ENCODE measurements at regions not wholly inside any gene's neighbourhood (a gene's known extent, or its start where the extent isn't known, plus 50 kb on each side); places are given as distances from the start of the nearest gene placed in this dataset.

DNA sequence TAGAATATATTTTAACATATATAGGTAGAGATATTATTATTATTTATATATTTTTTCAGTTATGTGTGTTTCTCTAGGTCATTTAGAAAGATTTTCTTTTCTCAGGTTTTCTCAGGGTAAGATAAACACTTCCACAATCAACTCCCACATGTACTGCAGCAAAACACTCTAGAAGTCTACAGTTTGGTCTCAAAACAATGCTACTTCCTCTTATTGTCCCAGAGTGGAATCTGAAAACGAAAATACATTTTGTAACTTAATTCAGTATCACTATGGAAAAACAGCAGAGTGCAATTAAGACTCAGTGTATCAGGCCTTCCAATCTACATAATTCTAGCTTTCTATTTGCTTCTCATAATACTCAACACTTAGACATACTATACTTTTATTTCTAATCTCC is 190.1 kb upstream of the SLC35G4 start:
- peaks cover 3% of the 10 kb centered on the region for H3K9me3 Mint-ChIP-seq
- CTCF ChIA-PET: no interaction called here
- H3K4me3 Mint-ChIP-seq: no peak overlapping the region
- no peak for DNase-seq
- H3K27me3 Mint-ChIP-seq (ENCODE audit: low read depth): no peaks in the 10 kb centered on the region
- intact Hi-C loops (cut with micrococcal nuclease): no loop called here
- no peak overlapping the region for H3K27ac Mint-ChIP-seq
- no peaks in the 10 kb centered on the region for H3K4me1 Mint-ChIP-seq (ENCODE audit: low read depth)
- no peaks in the 10 kb centered on the region for H3K36me3 Mint-ChIP-seq (ENCODE audit: low read depth)

GRCh38 chr18:11412811-11413210 is 196.6 kb upstream of the SLC35G4 start:
- no peaks in the 10 kb centered on the region for H3K27me3 Mint-ChIP-seq (ENCODE audit: low read depth)
- CTCF ChIA-PET: no interaction called here
- H3K4me1 Mint-ChIP-seq (ENCODE audit: low read depth): no peaks in the 10 kb centered on the region
- no peaks in the 10 kb centered on the region for H3K9me3 Mint-ChIP-seq
- no peak overlapping the region for H3K27ac Mint-ChIP-seq
- intact Hi-C loops (cut with micrococcal nuclease): no loop called here
- DNase-seq: no peak
- H3K4me3 Mint-ChIP-seq: no peak overlapping the region
- H3K36me3 Mint-ChIP-seq (ENCODE audit: low read depth): no peaks in the 10 kb centered on the region

- intact Hi-C loops (cut with micrococcal nuclease): no loop called here
- Mint-ChIP-seq H3K27ac (no peak overlapping the region), H3K4me3 (no peak overlapping the region), H3K4me1 (ENCODE audit: low read depth) (no peaks in the 10 kb centered on the region), H3K9me3 (no peaks in the 10 kb centered on the region), H3K27me3 (ENCODE audit: low read depth) (no peaks in the 10 kb centered on the region), H3K36me3 (ENCODE audit: low read depth) (no peaks in the 10 kb centered on the region)
- CTCF ChIA-PET: no interaction called here
- no peak for DNase-seq
Measured at GRCh38 chr18:11411048-11411447, 198.3 kb upstream of the SLC35G4 start.

GRCh38 chr18:11408555-11409065 is 200.8 kb upstream of the SLC35G4 start:
- Mint-ChIP-seq H3K9me3 (no peaks in the 10 kb centered on the region), H3K36me3 (ENCODE audit: low read depth) (no peaks in the 10 kb centered on the region), H3K27ac (no peak overlapping the region), H3K4me1 (ENCODE audit: low read depth) (no peaks in the 10 kb centered on the region), H3K27me3 (ENCODE audit: low read depth) (no peaks in the 10 kb centered on the region), H3K4me3 (no peak overlapping the region)
- intact Hi-C loops (cut with micrococcal nuclease): no loop called here
- DNase-seq: no peak
- CTCF ChIA-PET: interaction anchor here (0.7 kb wide), 1 partner anchor 135 kb away, joined by 3 read pairs; no protein-coding TSS in a partner anchor

GRCh38 chr18:11407940-11408339 is 201.5 kb upstream of the SLC35G4 start:
- Mint-ChIP-seq H3K27ac (no peak overlapping the region), H3K36me3 (ENCODE audit: low read depth) (no peaks in the 10 kb centered on the region), H3K4me3 (no peak overlapping the region), H3K4me1 (ENCODE audit: low read depth) (no peaks in the 10 kb centered on the region), H3K27me3 (ENCODE audit: low read depth) (no peaks in the 10 kb centered on the region), H3K9me3 (no peaks in the 10 kb centered on the region)
- DNase-seq: no peak
- intact Hi-C loops (cut with micrococcal nuclease): no loop called here
- CTCF ChIA-PET: interaction anchor here (0.7 kb wide), 1 partner anchor 135 kb away, joined by 3 read pairs; no protein-coding TSS in a partner anchor

- no peak for DNase-seq
- no peaks in the 10 kb centered on the region for H3K4me1 Mint-ChIP-seq (ENCODE audit: low read depth)
- intact Hi-C loops (cut with micrococcal nuclease): no loop called here
- CTCF ChIA-PET: interaction anchor here (0.6 to 0.8 kb wide), 2 partner anchors 177 to 455 kb away, joined by 3 to 5 read pairs; no protein-coding TSS in a partner anchor
- H3K27me3 Mint-ChIP-seq (ENCODE audit: low read depth): no peaks in the 10 kb centered on the region
- H3K36me3 Mint-ChIP-seq (ENCODE audit: low read depth): no peaks in the 10 kb centered on the region
- no peak overlapping the region for H3K27ac Mint-ChIP-seq
- no peaks in the 10 kb centered on the region for H3K9me3 Mint-ChIP-seq
- no peak overlapping the region for H3K4me3 Mint-ChIP-seq
Measured at GRCh38 chr18:11405804-11406203, 203.6 kb upstream of the SLC35G4 start.

GRCh38 chr18:11400703-11401102 is 208.7 kb upstream of the SLC35G4 start:
- Mint-ChIP-seq H3K36me3 (ENCODE audit: low read depth) (no peaks in the 10 kb centered on the region), H3K27me3 (ENCODE audit: low read depth) (no peaks in the 10 kb centered on the region), H3K9me3 (no peaks in the 10 kb centered on the region), H3K27ac (no peak overlapping the region), H3K4me1 (ENCODE audit: low read depth) (no peaks in the 10 kb centered on the region), H3K4me3 (no peak overlapping the region)
- intact Hi-C loops (cut with micrococcal nuclease): no loop called here
- no peak for DNase-seq
- CTCF ChIA-PET: no interaction called here

DNA sequence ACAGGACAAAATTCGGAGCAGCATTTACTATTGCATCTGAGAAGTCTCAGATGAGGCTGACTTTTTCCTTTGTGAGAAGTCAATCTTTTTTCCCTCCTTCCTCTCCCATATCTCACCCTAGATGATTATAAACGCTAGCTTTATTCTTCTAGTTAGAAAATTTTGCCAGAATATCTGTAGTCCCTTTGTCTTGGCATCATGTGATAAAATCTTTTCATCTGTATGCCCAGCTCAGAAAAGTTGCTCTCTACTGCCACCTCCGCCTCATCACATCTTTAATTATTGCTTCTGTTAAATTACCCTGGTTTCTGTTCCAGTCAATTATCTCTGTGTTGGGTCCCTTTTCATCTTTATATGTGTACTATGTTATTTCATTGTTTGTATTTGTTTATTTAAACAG is 210.8 kb upstream of the SLC35G4 start:
- no peaks in the 10 kb centered on the region for H3K27me3 Mint-ChIP-seq (ENCODE audit: low read depth)
- no peak overlapping the region for H3K4me3 Mint-ChIP-seq
- DNase-seq: no peak
- intact Hi-C loops (cut with micrococcal nuclease): no loop called here
- no peaks in the 10 kb centered on the region for H3K36me3 Mint-ChIP-seq (ENCODE audit: low read depth)
- H3K4me1 Mint-ChIP-seq (ENCODE audit: low read depth): no peaks in the 10 kb centered on the region
- CTCF ChIA-PET: no interaction called here
- no peaks in the 10 kb centered on the region for H3K9me3 Mint-ChIP-seq
- H3K27ac Mint-ChIP-seq: no peak overlapping the region

DNA sequence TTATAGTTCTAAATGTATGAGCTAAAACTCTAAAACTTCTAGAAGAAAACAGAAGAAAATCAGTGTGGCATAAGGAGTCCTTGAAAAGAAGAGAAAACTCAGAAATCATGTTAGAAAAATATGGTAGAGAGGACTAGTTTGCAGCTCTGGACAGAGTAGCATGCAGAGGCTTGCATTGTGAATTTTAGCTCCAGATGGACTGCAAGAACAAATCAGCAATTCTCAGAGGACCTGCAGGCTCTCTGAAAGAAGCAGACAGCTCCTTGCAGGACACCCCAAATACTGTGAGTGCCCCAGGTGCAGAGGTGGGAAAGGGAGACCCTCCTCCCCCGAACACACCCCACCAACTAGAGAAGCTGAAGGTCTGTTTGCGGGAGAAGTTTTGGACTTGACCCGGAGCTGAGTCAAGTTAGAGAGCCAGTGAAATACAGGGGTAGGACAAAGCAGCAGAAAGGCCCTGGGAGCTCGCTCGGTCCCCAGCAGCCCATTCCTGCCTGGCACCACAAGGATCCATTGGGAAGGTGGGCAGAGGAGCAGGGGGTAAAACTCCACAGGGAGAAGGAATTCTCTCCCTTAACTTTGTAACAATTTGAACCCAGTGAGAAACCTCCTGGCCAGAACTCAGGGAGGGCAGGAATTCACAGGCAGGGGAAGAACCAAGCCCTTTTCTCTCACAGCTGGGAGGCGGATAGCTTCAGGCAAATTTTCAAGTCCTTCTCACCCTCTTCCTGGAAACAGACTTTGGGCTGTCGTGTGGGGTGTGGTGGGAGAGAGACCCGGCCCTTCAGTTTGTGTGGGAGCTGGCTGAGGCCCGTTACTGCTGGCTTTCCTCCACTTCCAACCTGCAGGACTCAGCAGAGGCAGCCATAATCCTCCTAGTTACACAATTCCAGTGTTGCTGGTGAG is 216.2 kb upstream of the SLC35G4 start:
- H3K4me1 Mint-ChIP-seq (ENCODE audit: low read depth): no peaks in the 10 kb centered on the region
- intact Hi-C loops (cut with micrococcal nuclease): no loop called here
- no peak overlapping the region for H3K4me3 Mint-ChIP-seq
- no peak overlapping the region for H3K27ac Mint-ChIP-seq
- no peaks in the 10 kb centered on the region for H3K9me3 Mint-ChIP-seq
- CTCF ChIA-PET: no interaction called here
- DNase-seq: no peak
- H3K27me3 Mint-ChIP-seq (ENCODE audit: low read depth): no peaks in the 10 kb centered on the region
- no peaks in the 10 kb centered on the region for H3K36me3 Mint-ChIP-seq (ENCODE audit: low read depth)

GRCh38 chr18:11392292-11392691 is 217.1 kb upstream of the SLC35G4 start:
- Mint-ChIP-seq H3K27ac (no peak overlapping the region), H3K36me3 (ENCODE audit: low read depth) (no peaks in the 10 kb centered on the region), H3K4me1 (ENCODE audit: low read depth) (no peaks in the 10 kb centered on the region), H3K4me3 (no peak overlapping the region), H3K27me3 (ENCODE audit: low read depth) (no peaks in the 10 kb centered on the region), H3K9me3 (no peaks in the 10 kb centered on the region)
- CTCF ChIA-PET: no interaction called here
- DNase-seq: no peak
- intact Hi-C loops (cut with micrococcal nuclease): no loop called here

GRCh38 chr18:11391661-11392060 is 217.7 kb upstream of the SLC35G4 start:
- no peak for DNase-seq
- no peaks in the 10 kb centered on the region for H3K4me1 Mint-ChIP-seq (ENCODE audit: low read depth)
- H3K4me3 Mint-ChIP-seq: no peak overlapping the region
- CTCF ChIA-PET: no interaction called here
- H3K9me3 Mint-ChIP-seq: no peaks in the 10 kb centered on the region
- H3K36me3 Mint-ChIP-seq (ENCODE audit: low read depth): no peaks in the 10 kb centered on the region
- no peak overlapping the region for H3K27ac Mint-ChIP-seq
- intact Hi-C loops (cut with micrococcal nuclease): no loop called here
- no peaks in the 10 kb centered on the region for H3K27me3 Mint-ChIP-seq (ENCODE audit: low read depth)

DNA sequence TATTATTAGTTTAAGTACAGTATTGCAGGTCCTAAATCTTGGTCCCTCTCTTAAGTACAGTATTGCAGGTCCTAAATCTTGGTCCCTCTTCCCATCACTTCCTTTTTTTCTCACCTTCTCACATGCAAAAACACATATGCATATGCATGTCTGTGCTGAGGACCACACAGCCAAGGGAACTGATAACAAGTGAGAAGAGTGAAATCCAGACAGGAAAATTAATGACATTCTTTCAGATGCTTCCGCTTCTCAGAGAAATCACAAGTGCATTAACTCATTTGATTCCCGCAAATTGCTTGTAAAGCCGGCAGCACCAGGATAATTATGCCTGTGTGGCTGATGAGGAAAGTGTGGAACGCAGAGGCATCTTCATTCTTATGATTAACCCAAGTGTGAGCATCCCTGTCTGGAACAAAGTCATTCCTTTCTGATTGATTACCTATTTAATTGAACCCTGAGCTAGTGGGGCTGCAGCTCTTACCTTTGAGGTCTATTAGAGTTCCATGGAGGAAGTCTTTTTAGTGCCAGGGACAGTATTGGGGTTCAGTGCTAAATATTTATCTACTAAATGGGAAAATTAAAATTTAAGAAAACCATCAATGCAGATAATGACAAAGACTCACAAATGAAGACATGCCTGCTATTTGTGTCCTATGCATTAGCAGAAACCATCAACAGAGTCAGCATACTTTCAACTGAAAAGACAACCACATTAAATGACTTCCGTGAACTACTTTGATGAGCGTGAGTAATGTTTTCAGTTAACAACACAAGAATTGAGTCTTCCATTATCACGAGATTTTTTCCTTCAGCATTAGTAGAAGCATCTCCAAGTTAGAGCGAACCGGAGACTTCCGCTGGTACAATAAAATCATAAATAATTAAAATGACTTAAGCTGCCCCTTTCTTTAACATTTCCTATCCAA is 220.4 kb upstream of the SLC35G4 start:
- Mint-ChIP-seq H3K9me3 (no peaks in the 10 kb centered on the region), H3K36me3 (ENCODE audit: low read depth) (no peaks in the 10 kb centered on the region), H3K4me3 (no peak overlapping the region), H3K4me1 (ENCODE audit: low read depth) (no peaks in the 10 kb centered on the region), H3K27ac (no peak overlapping the region), H3K27me3 (ENCODE audit: low read depth) (no peaks in the 10 kb centered on the region)
- no peak for DNase-seq
- CTCF ChIA-PET: no interaction called here
- intact Hi-C loops (cut with micrococcal nuclease): no loop called here
